Activated T-cell treated with anti-CD3 and anti-CD28 coated beads for 4 hours (primary cell): ENCODE measurements at regions not wholly inside any gene's neighbourhood (a gene's known extent, or its start where the extent isn't known, plus 50 kb on each side); places are given as distances from the start of the nearest gene placed in this dataset.
"Not testable (repeated sequence)": the region's sequence is repeated elsewhere in the genome, so short reads cannot be mapped to it uniquely, and the experiment has no call there.

Experiments
- DNase-seq: peaks from one replicate; pipeline ENCODE4 v3.0.0-alpha.2; 2020

DNA sequence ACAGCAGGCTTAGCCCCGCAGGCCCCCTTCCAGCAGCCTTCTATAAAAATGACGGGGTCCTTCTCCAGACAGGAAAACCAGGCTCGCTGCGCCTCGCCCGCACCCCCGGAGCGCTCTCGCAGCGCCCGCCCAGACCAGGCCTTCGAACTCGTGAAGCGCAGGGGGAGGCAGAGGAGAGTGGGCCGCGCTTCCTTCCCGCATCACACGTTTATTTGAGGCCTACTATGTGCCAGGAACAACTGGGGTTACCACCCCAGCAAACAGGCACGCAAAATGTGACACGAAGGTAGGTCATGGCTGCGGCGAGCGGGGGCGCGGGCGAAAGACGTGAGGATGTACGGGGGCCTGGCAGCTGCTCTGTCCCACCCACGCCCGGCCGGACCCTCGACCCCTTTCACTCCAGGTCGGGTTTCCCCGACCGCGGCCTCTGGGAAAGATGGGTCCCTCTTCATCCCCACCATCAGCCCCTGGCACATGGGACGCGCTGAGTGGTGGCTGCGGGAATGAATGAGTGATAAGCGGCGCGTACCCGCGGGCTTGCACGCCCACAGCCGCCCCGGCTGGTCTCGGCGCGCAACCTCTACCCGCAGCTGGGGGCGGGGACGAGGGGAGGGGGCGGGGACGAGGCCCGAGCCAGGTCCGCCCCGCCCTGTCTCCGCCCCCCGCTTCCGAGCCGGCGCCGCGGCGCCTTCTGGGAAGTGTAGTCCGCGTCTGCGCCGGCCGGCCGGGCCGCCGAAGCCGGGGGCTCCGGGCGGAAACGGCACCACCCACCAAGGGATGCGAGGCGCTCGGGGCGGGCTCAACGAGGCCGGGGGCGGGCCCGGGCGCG is 59.1 kb downstream of the ZNF467 start:
- DNase-seq: peak; percentile 96

DNA sequence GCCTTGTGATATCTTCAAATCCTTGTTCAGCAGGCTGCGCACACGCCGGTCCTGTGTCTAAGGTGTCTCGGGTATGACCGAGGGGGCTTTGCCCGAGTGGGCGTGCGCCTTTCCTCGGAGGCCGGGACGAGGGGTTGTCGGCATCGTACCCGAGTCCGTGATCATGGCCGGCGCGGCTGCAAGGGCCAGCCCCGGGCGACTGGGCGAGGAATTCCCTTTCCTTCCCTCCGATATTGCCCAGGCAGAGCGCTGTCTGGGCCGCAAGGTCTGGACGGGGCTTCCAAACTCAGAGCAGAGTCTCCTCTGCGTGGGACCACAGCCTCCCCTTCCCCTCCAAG is 59.7 kb downstream of the ZNF467 start:
- DNase-seq: no peak

DNA sequence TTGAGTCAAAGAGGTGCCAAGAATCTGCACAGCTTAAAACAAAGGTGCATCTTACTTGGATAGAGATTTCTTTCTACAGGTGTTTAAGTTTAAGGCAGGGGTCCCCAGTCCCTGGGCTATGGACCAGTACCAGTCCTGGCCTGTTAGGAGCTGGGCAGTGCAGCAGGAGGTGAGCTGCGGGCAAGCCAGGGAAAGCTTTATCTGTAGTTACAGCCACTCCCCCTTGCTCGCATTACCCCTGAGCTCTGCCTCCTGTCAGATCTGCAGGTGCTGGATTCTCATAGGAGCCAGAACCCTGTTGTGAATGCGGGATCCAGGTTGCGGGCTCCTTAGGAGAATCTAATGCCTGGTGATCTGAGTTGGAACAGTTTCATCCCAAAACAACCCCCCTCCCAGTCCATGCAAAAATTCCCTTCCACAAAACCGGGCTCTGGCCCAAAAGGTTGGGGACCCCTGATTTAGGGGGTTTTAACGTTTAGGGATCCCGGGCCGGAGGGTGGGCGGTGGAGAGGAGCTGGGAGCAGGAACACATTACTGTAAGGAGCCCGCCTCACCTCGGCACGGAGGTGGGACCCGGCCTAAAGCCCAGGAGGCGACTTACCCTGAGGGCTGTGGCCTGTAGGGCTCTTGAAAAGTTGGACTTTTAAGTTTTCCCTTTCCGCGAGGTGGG is 60.2 kb downstream of the ZNF467 start:
- no peak for DNase-seq

DNA sequence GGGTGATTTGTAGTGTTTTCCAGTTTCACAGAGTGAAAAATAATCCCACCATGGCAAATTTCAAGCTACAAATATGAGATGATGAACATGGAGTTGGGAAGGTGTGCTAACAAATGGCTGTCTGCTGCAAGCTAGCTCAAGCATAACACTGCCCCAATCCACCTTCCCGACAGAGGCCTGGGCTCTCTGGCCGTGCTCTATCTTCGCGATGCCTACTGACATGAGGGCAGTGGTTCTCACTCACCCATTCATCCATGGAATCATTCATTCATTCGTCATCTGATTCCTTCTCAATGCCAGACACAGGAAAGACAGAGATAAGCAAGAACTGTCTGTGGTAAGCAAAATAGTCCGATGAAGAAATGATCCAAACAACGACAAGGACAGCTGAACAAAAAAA is 65.4 kb downstream of the ZNF467 start:
- DNase-seq: no peak

- no peak for DNase-seq
These were observed 65.9 kb downstream of the ZNF467 start for GRCh38 chr7:149707448-149707886.

GRCh38 chr7:149706398-149706797 is 67.0 kb downstream of the ZNF467 start:
- no peak for DNase-seq

- DNase-seq: no peak
These were observed 68.9 kb downstream of the ZNF467 start for GRCh38 chr7:149704507-149704906.

GRCh38 chr7:149703044-149703650 is 70.2 kb downstream of the ZNF467 start:
- DNase-seq: no peak

GRCh38 chr7:149701495-149702240 is 71.7 kb downstream of the ZNF467 start:
- no peak for DNase-seq

- not testable (repeated sequence) for DNase-seq
These were observed 75.6 kb downstream of the ZNF467 start for GRCh38 chr7:149697767-149698166.

DNA sequence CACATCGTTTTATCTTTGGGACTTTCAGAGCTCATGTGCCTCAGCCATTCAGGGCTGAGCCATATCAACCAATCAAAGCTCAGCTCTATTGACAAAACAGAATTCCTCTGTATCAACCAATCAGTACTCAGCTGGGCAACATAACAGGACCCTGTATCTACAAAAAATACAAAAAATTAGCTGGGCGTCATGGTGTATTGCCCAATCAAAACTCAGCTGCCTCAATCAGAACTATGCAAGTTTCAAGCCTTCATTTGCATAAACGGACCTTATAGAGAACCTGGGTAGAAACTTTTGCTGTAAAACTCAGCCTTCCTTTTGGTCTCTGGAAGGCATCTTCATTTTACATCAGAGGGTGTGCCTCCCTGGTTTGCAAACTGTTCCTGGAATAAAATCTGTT is 77.1 kb downstream of the ZNF467 start:
- no peak for DNase-seq

- DNase-seq: no peak
These were observed 80.8 kb downstream of the ZNF467 start for GRCh38 chr7:149692557-149692982.

GRCh38 chr7:149692056-149692455 is 81.3 kb downstream of the ZNF467 start:
- DNase-seq: no peak

DNA sequence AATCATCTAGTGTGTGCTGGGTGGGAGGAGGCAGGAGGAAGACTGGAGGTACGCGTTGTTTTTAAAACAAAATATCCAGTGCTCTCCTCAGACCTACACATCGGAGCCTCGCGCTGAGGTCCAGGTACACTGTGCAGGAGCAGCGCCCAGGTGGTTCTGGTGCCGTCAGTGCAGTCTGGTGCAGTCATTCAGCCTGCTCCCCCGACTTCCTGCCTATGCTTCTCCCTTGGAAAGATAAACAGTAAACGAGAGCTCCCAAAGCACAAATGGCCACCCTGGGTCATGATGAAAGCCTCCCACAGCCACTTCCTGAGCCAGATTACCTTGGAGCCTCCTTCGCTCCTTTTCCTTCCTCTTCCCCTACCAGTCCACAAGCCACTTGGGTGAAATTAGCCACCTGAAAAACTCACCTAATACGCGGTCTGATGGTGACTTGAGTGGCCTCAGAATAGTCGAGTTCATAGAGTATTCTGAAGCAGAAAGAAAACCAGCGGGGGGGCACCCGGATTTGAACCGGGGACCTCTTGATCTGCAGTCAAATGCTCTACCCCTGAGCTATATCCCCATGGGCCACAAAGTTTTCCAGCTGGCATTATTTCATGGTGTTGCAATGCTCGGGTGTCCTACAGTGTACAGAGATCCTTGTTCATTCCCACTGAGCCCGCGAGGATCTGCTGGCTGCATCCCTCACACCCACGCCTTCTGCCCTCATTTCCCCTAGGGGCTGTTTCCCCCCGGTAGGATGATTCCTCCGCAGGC is 82.5 kb downstream of the ZNF467 start:
- DNase-seq: no peak

DNA sequence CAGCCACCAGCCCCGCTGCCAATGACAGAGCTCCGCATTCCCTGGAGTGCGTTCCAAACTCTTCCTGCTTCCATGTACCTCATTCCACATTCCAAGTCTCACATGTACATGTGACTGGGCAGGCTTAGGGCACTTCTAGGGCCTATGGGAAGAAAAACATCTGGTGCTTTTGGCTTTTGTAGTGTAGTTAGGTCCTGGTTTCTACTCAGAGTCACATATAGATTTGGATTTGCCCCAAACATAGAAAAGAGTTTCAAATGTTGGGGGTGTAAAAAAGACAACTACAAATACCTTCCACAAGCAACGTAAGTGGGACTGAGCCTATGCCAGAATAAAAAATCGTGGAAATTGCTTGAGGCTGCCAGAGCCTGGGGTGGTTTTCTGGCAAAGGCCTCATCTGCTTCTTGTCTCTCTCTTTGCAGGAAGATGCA is 84.1 kb downstream of the ZNF467 start:
- no peak for DNase-seq

DNA sequence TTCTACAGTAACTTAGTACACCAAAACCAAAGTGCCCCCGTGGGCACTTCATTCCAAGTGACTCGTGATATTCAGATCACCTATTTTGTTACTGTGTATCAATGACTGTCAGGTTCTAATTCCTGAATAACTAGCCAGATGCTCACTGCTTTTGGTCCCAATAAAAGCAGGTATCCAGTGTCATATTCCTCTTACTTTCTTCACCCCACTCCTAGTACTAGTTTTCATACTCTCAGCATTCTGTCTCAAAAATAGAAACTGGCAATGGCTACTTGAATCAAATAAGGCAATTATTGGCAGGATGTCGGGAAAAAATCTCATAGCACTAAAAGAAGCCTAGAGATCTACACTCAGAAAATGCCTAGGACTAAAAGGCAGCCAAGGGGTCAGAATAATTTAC is 84.6 kb downstream of the ZNF467 start:
- DNase-seq: no peak

DNA sequence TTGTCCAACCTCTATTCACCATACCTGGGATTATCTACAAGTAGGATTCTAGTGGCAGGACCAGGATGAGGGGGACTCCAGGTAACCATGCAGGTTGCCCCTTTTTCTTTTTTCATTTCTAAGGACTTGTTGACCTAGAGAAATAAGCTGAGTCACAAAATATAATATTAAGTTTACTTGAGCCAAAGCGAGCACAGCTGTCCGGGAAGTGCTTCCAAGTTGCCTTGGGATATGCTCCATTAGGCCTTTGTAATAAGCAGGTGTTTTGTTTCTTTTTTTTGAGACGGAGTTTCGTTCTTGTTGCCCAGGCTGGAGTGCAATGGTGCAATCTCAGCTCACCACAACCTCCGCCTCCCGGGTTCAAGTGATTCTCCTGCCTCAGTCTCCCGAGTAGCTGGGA is 85.6 kb downstream of the ZNF467 start:
- DNase-seq: not testable (repeated sequence)

GRCh38 chr7:149686449-149686848 is 86.9 kb downstream of the ZNF467 start:
- DNase-seq: no peak

DNA sequence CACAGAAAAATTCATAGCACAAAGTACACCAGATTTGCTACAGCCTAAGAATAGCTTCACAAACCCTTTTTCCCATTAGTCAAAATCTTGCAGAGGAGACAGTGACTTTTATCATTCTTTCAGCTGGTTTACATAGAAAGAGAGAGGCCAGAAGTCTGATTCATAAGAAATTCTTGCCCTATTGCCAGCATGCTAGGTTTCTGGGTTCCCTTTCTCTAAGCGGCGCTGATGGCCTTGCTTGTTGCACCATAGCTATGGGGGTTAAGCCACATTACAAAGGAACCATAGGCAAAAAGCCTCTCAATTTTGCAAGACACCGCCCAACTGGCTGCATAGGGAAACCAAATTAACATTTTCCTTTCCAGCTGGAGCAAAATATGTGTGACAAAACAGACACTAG is 87.4 kb downstream of the ZNF467 start:
- no peak for DNase-seq

- no peak for DNase-seq
These were observed 87.9 kb downstream of the ZNF467 start for GRCh38 chr7:149685455-149685854.

GRCh38 chr7:149683898-149684297 is 89.5 kb downstream of the ZNF467 start:
- DNase-seq: no peak

- DNase-seq: no peak
These were observed 90.2 kb downstream of the ZNF467 start for GRCh38 chr7:149683181-149683580.

DNA sequence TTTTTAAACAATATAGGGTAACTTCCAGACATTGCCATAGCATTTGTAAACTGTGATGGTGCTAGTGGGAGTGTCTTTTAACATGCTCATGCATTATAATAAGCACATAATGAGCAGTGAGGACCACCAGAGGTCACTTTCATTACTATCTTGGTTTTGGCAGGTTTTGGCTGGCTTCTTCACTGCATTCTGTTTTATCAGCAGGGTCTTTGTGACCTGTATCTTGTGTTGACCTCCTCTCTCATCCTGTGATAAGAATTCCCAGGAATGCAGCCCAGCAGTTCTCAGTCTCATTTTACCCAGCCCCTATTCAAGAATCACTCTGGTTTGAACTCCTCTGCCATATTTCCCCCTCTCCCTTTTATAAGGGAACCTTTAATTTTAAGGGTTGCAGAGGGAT is 91.3 kb downstream of the ZNF467 start:
- no peak for DNase-seq
